H9 (cell line): ENCODE measurements at regions not wholly inside any gene's neighbourhood (a gene's known extent, or its start where the extent isn't known, plus 50 kb on each side); places are given as distances from the start of the nearest gene placed in this dataset.

Experiments
- DNase-seq: peaks from one replicate; pipeline ENCODE4 v3.0.0-alpha.2; 2017
- H2AFZ ChIP-seq: one replicate; pipeline ENCODE4 v1.6.1; 2013; ENCODE audit warnings: mild to moderate bottlenecking, low read length, control low read depth, moderate library complexity
- H2AK5ac ChIP-seq: 2 replicates; pipeline ENCODE4 v1.6.1; 2013; ENCODE audit warnings: low read length, control low read depth, mixed read lengths; ENCODE audit not compliant: insufficient read length
- H2BK120ac ChIP-seq: one replicate; pipeline ENCODE4 v1.6.1; 2013; ENCODE audit warnings: low read depth, mild to moderate bottlenecking, low read length, control low read depth, inconsistent platforms; ENCODE audit not compliant: poor library complexity, severe bottlenecking
- H2BK12ac ChIP-seq: 2 replicates; pipeline ENCODE4 v1.6.1; 2013; ENCODE audit warnings: low read length, control low read depth, mixed read lengths, low read depth; ENCODE audit not compliant: insufficient read length
- H2BK15ac ChIP-seq: 2 replicates; pipeline ENCODE4 v1.6.1; 2013; ENCODE audit warnings: low read depth, low read length, control low read depth
- H2BK20ac ChIP-seq: one replicate; pipeline ENCODE4 v1.6.1; 2013; ENCODE audit warnings: low read depth, mild to moderate bottlenecking, low read length, control low read depth, inconsistent platforms; ENCODE audit not compliant: poor library complexity, severe bottlenecking
- H2BK5ac ChIP-seq: 2 replicates; pipeline ENCODE4 v1.6.1; 2013; ENCODE audit warnings: low read length, control low read depth, mixed read lengths; ENCODE audit not compliant: insufficient read length
- H3K14ac ChIP-seq: 2 replicates; pipeline ENCODE4 v1.6.1; 2013; ENCODE audit warnings: low read length, control low read depth; ENCODE audit not compliant: insufficient read depth
- H3K18ac ChIP-seq: 2 replicates; pipeline ENCODE4 v1.6.1; 2013; ENCODE audit warnings: low read depth, mild to moderate bottlenecking, mixed read lengths, low read length, control low read depth; ENCODE audit not compliant: insufficient read length
- H3K23ac ChIP-seq: 2 replicates; pipeline ENCODE4 v1.6.1; 2013; ENCODE audit warnings: low read length, control low read depth, mixed read lengths, low read depth; ENCODE audit not compliant: insufficient read length
- H3K23me2 ChIP-seq: 2 replicates; pipeline ENCODE4 v1.6.1; 2013; ENCODE audit warnings: low read depth, mild to moderate bottlenecking, mixed read lengths, low read length, control low read depth; ENCODE audit not compliant: insufficient read length, poor library complexity, severe bottlenecking
- H3K27ac ChIP-seq: 2 replicates; pipeline ENCODE4 v1.5.1; 2013; ENCODE audit warnings: low read length, control low read depth, mixed read lengths, low read depth; ENCODE audit not compliant: insufficient read length
- H3K27me3 ChIP-seq: 2 replicates; pipeline ENCODE4 v1.6.1; 2013; ENCODE audit warnings: low read length, control low read depth, inconsistent platforms; ENCODE audit not compliant: insufficient read depth
- H3K4ac ChIP-seq: 2 replicates; pipeline ENCODE4 v1.6.1; 2013; ENCODE audit warnings: low read depth, mild to moderate bottlenecking, control low read depth, inconsistent platforms, low read length, moderate library complexity
- H3K4me1 ChIP-seq: 2 replicates; pipeline ENCODE4 v1.6.1; 2013; ENCODE audit warnings: low read length, control low read depth, inconsistent platforms; ENCODE audit not compliant: insufficient read depth
- H3K4me2 ChIP-seq: 2 replicates; pipeline ENCODE4 v1.6.1; 2013; ENCODE audit warnings: low read length, control low read depth, mixed read lengths; ENCODE audit not compliant: insufficient read length, insufficient read depth
- H3K56ac ChIP-seq: 2 replicates; pipeline ENCODE4 v1.6.1; 2013; ENCODE audit warnings: low read depth, mild to moderate bottlenecking, mixed read lengths, low read length, control low read depth; ENCODE audit not compliant: insufficient read length
- H3K79me1 ChIP-seq: 2 replicates; pipeline ENCODE4 v1.6.1; 2013; ENCODE audit warnings: low read depth, mild to moderate bottlenecking, moderate library complexity, low read length, control low read depth, inconsistent platforms; ENCODE audit not compliant: insufficient read depth, poor library complexity, severe bottlenecking
- H3K79me2 ChIP-seq: 2 replicates; pipeline ENCODE4 v1.6.1; 2013; ENCODE audit warnings: low read length, control low read depth, inconsistent platforms; ENCODE audit not compliant: insufficient read depth
- H3K9ac ChIP-seq: 2 replicates; pipeline ENCODE4 v1.6.1; 2013; ENCODE audit warnings: low read length, control low read depth, mixed read lengths; ENCODE audit not compliant: insufficient read length; ENCODE audit errors: extremely low read depth
- H3K9me3 ChIP-seq: one replicate; pipeline ENCODE4 v1.6.1; 2013; ENCODE audit warnings: low read depth, low read length, inconsistent platforms; ENCODE audit not compliant: control insufficient read depth
- H3T11ph ChIP-seq: one replicate; pipeline ENCODE4 v1.6.1; 2013; ENCODE audit warnings: mild to moderate bottlenecking, low read length, control low read depth, inconsistent platforms
- H4K20me1 ChIP-seq: one replicate; pipeline ENCODE4 v1.6.1; 2013; ENCODE audit not compliant: control insufficient read depth, insufficient read length, insufficient read depth
- H4K5ac ChIP-seq: 2 replicates; pipeline ENCODE4 v1.6.1; 2013; ENCODE audit warnings: low read depth, mild to moderate bottlenecking, mixed read lengths, low read length, control low read depth; ENCODE audit not compliant: insufficient read length
- H4K8ac ChIP-seq: replicated peaks from 2 replicates; pipeline ENCODE4 v1.6.1; 2013; ENCODE audit warnings: low read length, control low read depth, mixed read lengths, low read depth; ENCODE audit not compliant: insufficient read length
- H4K91ac ChIP-seq: 2 replicates; pipeline ENCODE4 v1.6.1; 2013; ENCODE audit warnings: low read depth, mild to moderate bottlenecking, moderate library complexity, mixed read lengths, low read length, control low read depth; ENCODE audit not compliant: insufficient read length
- H3K27ac Mint-ChIP-seq, 3 experiments: 2 replicates in 2 of 3; 3 replicates in 1 of 3; pipeline ENCODE4 v1.8.0; 2020 to 2021; ENCODE audit warnings: mixed read lengths in 3 of 3, mild to moderate bottlenecking in 1 of 3, moderate library complexity in 1 of 3
- H3K27me3 Mint-ChIP-seq: 2 replicates; pipeline ENCODE4 v1.8.0; 2021; ENCODE audit warnings: low read depth, mild to moderate bottlenecking, moderate library complexity, mixed read lengths
- H3K36me3 Mint-ChIP-seq, 3 experiments: 2 replicates in 2 of 3; 3 replicates in 1 of 3; pipeline ENCODE4 v1.8.0; 2020 to 2021; ENCODE audit warnings: low read depth in 3 of 3, mixed read lengths in 3 of 3; ENCODE audit not compliant: insufficient read depth in 1 of 3
- H3K4me1 Mint-ChIP-seq, 2 experiments: 2 replicates each; pipeline ENCODE4 v1.8.0; 2020; ENCODE audit warnings: mixed read lengths in 2 of 2
- H3K4me3 Mint-ChIP-seq, 2 experiments: 2 replicates in 1 of 2; 3 replicates in 1 of 2; pipeline ENCODE4 v1.8.0; 2020 to 2021; ENCODE audit warnings: mild to moderate bottlenecking in 2 of 2, mixed read lengths in 2 of 2, moderate library complexity in 1 of 2
- H3K9me3 Mint-ChIP-seq, 2 experiments: 2 replicates in 1 of 2; 3 replicates in 1 of 2; pipeline ENCODE4 v1.8.0; 2020; ENCODE audit warnings: mild to moderate bottlenecking in 2 of 2, mixed read lengths in 2 of 2, moderate library complexity in 1 of 2
- WGBS: extraction: QIAGEN DNeasy Blood & Tissue Kit; methylation state at CpG from one replicate; pipeline ENCODE4 v1.1.7; 2013; ENCODE audit warnings: missing lambda C conversion rate, low lambda C conversion rate, mixed read lengths; ENCODE audit not compliant: insufficient read length; ENCODE audit errors: extremely low coverage; 5-methylcytosine and 5-hydroxymethylcytosine counted together
- TF ChIP-seq, protein P1 (sequence below): fragments of 200-600 bp; sonication (generic); conservative IDR thresholded peaks from 3 replicates; pipeline ENCODE4 v1.8.0; 2021; ENCODE audit warnings: antibody characterized with exemption, mild to moderate bottlenecking

DNA sequence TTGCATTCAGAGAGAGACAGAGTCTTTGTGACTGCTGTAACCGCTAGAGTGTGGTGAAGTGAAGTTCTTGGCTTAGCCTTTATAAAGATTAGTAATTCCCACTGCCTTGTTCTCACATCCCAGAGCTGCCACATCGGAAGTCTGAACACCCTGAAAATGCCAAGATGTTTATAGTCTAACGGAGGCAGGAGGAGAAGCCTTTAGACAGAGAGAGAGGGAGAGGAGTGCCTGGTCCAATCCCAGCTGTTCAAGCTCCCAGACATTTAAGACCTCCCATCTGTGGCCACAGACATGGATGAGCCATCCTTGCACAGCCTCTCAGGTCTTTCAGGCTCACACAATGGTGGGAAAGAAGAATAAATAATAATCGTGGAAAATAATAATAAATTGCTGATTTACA is 1422.8 kb upstream of the EYS start:
- no peak overlapping the region for H3K56ac ChIP-seq
- H3K18ac ChIP-seq = no peak overlapping the region
- H3K23ac ChIP-seq = no peak overlapping the region
- H3K9me3 Mint-ChIP-seq = 0 out of 5 replicates have a peak, but pooled peaks cover 0 to 2% of the 10 kb centered on the region in 2 experiments
- no peak overlapping the region for H2BK20ac ChIP-seq
- no peak overlapping the region for H3K4me2 ChIP-seq
- H3K4me1 ChIP-seq = peaks cover 2% of the 10 kb centered on the region; the same call in 1 of the 2 replicates
- WGBS = no CpG with 5 or more reads among the region's 4 CpGs
- H4K20me1 ChIP-seq = no peaks in the 10 kb centered on the region
- no peak overlapping the region for H2BK12ac ChIP-seq
- no peak overlapping the region for H2BK5ac ChIP-seq
- H3K27ac ChIP-seq = no peak overlapping the region
- H3K27ac Mint-ChIP-seq = no peak overlapping the region
- no peak overlapping the region for H3K4ac ChIP-seq
- H3K14ac ChIP-seq = no peak overlapping the region
- TF ChIP-seq, protein P1, sequence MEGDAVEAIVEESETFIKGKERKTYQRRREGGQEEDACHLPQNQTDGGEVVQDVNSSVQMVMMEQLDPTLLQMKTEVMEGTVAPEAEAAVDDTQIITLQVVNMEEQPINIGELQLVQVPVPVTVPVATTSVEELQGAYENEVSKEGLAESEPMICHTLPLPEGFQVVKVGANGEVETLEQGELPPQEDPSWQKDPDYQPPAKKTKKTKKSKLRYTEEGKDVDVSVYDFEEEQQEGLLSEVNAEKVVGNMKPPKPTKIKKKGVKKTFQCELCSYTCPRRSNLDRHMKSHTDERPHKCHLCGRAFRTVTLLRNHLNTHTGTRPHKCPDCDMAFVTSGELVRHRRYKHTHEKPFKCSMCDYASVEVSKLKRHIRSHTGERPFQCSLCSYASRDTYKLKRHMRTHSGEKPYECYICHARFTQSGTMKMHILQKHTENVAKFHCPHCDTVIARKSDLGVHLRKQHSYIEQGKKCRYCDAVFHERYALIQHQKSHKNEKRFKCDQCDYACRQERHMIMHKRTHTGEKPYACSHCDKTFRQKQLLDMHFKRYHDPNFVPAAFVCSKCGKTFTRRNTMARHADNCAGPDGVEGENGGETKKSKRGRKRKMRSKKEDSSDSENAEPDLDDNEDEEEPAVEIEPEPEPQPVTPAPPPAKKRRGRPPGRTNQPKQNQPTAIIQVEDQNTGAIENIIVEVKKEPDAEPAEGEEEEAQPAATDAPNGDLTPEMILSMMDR = no peak
- H3K27me3 Mint-ChIP-seq = no peaks in the 10 kb centered on the region
- no peaks in the 10 kb centered on the region for H3K79me2 ChIP-seq
- H4K5ac ChIP-seq = no peak overlapping the region
- H3K36me3 Mint-ChIP-seq = no peaks in the 10 kb centered on the region
- no peak overlapping the region for H3K4me3 Mint-ChIP-seq
- H2BK120ac ChIP-seq = no peak overlapping the region
- no peaks in the 10 kb centered on the region for H3K23me2 ChIP-seq
- H3K9ac ChIP-seq = no peak overlapping the region
- no peak overlapping the region for H3T11ph ChIP-seq
- DNase-seq = no peak
- no peak overlapping the region for H2AK5ac ChIP-seq
- H2BK15ac ChIP-seq = no peak overlapping the region
- H3K9me3 ChIP-seq = no peaks in the 10 kb centered on the region
- no peaks in the 10 kb centered on the region for H3K27me3 ChIP-seq
- peaks cover 0 to 2% of the 10 kb centered on the region in 2 experiments; a peak in 1 of 4 replicates for H3K4me1 Mint-ChIP-seq
- no peak overlapping the region for H2AFZ ChIP-seq
- H3K79me1 ChIP-seq = no peaks in the 10 kb centered on the region
- H4K91ac ChIP-seq = no peak overlapping the region
- H4K8ac ChIP-seq = no peak overlapping the region
